ENCODE measurements at regions not wholly inside any gene's neighbourhood (a gene's known extent, or its start where the extent isn't known, plus 50 kb on each side); places are given as distances from the start of the nearest gene placed in this dataset.
"Not testable (repeated sequence)": the region's sequence is repeated elsewhere in the genome, so short reads cannot be mapped to it uniquely, and the experiment has no call there.

DNA sequence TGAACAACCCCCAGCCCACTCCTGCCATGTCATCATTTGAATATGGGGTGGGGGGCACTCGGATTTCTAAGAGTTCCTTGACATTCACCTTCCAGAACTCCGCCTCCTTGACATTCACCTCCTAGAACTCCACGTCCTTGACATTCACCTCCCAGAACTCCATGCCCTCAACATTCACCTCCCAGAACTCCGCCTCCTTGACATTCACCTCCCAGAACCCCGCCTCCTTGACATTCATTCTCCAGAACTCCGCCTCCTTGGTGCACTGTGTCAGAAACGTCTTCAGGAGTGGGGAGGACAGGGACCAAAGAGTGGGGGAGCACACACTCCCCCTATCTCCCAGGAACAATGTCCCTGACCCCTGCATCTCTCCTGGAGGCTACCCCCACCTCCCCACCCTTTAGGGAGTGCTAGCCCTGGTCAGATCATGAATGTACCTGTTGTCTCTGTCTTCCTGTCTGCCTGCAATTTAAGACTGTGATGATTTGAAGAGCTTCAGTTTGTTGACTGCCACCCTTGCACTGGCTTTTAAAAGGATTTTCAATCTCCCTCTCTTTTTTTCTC is 110.1 kb downstream of the NPTX2 start:
- DNase-seq (ENCODE audit: low read depth, low spot score) = peak; percentile 22

GRCh38 chr7:98728555-98728954 is 111.5 kb downstream of the NPTX2 start:
- DNase-seq (ENCODE audit: low read depth, low spot score) = no peak

- DNase-seq (ENCODE audit: low read depth, low spot score) = no peak
Observed at GRCh38 chr7:98729121-98729520, 112.0 kb downstream of the NPTX2 start.

DNA sequence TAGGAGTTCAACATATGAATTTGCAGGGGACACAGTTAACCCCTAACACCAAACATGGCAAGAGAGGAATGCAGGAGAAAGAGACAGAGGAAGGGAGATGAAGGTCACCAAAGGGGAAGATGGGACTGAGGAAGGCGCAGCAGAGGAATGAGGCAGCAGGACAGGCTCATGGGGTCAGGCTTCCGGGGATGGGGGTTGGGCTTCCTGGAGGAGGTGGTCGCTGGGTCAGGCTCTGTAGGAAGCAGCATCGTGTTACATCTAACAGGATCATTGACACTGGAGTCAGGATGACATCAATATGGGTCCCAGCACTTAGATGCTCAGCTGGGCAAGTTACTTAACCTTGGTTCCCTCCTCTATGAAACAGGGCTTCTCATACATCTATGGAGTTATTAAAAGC is 113.2 kb downstream of the NPTX2 start:
- DNase-seq (ENCODE audit: low read depth, low spot score) = peak; percentile 53

DNA sequence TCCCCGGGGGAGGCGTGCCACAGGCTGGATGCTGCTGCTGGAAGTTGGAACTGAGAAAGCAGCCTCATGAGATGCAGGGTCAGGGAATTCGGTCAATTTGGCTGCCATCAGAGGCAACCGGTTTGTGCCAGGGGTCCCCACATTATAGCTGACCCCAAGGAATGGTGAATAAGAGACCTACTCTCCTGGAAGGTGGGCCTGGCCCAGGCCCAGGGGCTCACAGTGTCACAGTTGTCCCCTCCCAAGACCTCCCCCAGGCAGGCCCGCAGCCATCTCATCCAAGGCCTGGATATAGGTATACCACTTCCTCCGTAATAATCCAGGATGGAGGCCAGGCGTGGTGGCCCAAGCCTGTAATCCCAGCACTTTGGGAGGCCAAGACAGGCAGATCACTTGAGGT is 114.6 kb downstream of the NPTX2 start:
- DNase-seq (ENCODE audit: low read depth, low spot score) = no peak

- DNase-seq (ENCODE audit: low read depth, low spot score) = peak; percentile 89
Observed at GRCh38 chr7:98733036-98733435, 116.0 kb downstream of the NPTX2 start.

- no peak for DNase-seq (ENCODE audit: low read depth, low spot score)
Observed at GRCh38 chr7:98735801-98736200, 118.7 kb downstream of the NPTX2 start.

GRCh38 chr7:98736461-98736860 is 119.4 kb downstream of the NPTX2 start:
- not testable (repeated sequence) for DNase-seq (ENCODE audit: low read depth, low spot score)

DNA sequence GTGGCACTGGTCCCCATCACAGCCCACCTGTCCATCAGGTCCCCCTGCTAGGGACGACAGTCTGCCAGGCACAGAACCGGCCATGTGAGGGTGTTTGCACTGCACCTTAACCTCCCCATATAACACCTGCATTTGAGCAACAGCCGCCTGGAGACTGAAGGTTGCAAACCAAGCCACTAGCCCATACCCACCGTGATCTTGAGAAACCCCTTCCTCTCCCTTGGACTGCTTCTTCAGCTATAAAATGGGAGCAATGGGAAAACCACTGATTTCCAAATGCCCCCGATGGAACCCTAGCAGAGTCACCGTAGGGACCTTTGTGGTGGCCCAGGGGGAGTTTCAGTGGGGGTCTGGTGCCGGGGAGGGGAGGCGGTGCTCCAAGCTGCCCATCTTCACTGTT is 120.1 kb downstream of the NPTX2 start:
- DNase-seq (ENCODE audit: low read depth, low spot score) = no peak

DNA sequence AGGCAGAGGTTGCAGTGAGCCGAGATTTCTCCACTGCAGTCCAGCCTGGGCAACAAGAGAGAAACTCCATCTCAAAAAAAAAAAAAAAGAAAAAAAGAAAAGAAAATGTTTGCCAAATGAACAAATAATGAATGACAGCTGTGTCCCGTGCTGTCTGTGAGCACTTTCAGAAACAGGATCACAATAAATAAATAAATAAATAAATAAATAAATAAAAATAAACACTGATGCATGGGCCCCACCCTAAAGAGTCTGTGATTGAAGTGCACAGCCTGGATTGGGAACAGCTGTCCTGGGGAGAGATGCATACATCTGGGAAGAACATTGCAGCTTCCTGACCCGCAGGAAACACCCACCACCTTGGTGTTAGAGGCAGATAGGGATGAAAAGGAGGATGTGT is 123.6 kb downstream of the NPTX2 start:
- DNase-seq (ENCODE audit: low read depth, low spot score) = no peak

- peak; percentile 79 for DNase-seq (ENCODE audit: low read depth, low spot score)
Observed at GRCh38 chr7:98745722-98746318, 124.0 kb downstream of the TMEM130 start.

- DNase-seq (ENCODE audit: low read depth, low spot score) = no peak
Observed at GRCh38 chr7:98748090-98748489, 121.7 kb downstream of the TMEM130 start.

- DNase-seq (ENCODE audit: low read depth, low spot score) = no peak
Observed at GRCh38 chr7:98753176-98753575, 116.6 kb downstream of the TMEM130 start.

- peak; percentile 70 for DNase-seq (ENCODE audit: low read depth, low spot score)
Observed at GRCh38 chr7:98753989-98754479, 115.8 kb downstream of the TMEM130 start.

DNA sequence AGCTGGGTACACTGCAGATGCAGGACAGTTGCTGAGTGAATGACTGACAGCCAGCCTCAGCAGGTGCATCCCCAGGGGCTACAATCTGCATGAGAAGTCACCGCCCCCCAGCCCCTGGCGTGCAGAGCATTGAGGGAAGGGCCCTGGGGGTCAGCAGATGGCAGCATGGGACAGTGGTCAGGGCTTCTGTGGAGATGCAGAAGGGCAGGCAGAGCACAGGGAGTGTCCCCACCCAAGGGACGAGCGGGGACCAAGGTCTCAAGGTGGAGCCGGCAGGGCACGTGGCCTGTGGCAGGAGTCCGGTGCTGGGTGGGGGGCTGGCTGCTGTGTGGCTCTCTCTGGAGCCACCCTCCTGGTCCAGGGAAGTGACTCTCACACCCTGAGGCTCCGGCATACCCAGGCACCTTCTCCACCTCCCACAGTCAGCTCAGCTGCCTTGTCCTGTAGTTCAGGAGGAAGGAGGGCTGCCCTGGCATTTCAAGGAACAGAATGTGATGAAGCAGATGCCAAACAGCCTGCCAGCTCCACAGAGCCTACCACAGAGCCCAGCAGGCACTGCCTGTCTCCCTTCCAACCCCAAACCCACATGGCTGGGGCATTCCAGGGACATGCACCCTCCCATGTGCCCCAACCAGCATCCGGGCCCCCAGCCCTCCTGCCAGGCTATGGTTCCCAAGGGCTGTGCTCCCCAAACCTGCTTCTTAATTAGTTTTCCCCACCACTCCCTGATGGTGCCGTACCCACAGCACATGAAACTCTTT is 114.5 kb downstream of the TMEM130 start:
- peak; percentile 78 for DNase-seq (ENCODE audit: low read depth, low spot score)

DNA sequence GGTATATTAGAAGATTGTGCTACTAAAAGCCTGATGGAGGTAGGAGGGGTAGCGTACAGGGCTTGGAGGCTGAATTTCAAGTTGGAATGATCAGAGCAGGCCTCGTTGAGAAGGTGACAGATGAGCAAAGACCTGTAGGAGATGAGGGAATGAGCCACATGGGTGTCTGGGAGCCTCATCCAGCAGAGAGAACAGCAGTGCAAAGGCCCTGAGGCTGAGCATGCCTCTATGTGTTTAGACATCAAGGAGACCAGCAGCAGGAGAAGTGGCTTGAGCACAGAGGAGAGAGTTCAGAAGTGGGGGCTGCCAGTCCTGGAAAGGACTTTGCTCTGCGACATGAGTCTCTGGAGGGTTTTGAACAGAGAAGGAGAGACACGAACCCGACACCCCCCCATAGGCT is 111.7 kb downstream of the TMEM130 start:
- DNase-seq (ENCODE audit: low read depth, low spot score) = no peak

DNA sequence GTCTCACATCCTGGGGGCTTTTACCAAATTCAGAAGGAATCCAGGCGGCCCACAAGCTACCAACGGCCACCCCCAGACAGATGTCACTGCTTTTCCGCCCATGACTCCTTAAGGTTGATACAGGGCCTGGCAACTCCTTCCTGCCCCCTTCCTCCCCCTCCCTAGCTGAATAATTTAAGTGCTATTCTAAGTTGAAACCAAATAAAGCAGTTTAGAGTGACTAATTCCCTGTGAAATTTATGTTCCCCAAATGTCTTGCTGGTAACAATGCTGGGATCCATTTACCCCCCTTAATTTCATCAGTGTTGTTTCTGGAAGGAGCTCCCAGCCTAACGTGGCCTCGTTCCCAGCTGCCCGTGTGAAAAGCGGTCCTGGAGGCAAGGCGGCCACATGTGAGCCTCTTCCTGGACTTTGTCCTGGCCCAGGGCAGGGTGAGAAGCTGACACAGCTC is 109.6 kb downstream of the TMEM130 start:
- no peak for DNase-seq (ENCODE audit: low read depth, low spot score)

DNA sequence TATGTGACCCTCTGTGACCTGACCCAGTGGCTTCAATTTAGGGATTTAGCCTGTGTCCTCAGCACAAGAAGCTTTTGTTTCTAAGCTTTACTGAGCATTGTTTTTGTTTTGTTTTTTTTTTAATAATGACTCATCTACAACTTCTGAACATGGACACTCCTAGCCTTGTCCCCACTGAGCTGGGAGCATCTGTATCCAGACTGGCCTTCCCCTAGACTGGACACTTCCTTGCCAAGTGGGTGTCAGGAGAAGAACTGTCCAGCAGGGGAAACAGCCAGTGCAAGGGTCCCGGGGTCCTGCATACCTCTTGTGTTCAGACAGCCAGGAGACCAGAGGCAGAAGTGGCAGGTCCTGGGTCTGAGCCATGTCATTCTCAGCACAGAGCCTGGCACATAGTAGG is 108.6 kb downstream of the TMEM130 start:
- no peak for DNase-seq (ENCODE audit: low read depth, low spot score)

DNA sequence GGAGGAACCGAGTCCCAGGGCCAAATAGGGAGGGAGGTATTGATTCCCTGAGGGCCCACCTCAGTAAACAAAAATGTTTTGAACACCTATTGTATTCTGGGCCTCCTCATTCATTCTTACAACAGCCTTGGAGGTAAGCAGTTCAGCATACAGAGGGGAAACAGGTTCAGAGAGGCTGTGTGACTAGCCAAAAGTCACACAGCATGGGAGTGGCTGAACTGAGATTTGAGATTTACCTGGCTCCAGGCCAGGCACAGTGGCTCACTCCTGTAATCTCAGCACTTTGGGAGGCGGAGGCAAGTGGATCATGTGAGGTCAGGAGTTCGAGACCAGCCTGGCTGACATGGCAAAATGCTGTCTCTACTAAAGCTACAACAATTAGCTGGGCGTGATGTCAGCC is 107.2 kb downstream of the TMEM130 start:
- DNase-seq (ENCODE audit: low read depth, low spot score) = no peak

- DNase-seq (ENCODE audit: low read depth, low spot score) = no peak
Observed at GRCh38 chr7:98763441-98763840, 106.4 kb downstream of the TMEM130 start.

GRCh38 chr7:98764946-98765345 is 104.9 kb downstream of the TMEM130 start:
- DNase-seq (ENCODE audit: low read depth, low spot score) = no peak

DNA sequence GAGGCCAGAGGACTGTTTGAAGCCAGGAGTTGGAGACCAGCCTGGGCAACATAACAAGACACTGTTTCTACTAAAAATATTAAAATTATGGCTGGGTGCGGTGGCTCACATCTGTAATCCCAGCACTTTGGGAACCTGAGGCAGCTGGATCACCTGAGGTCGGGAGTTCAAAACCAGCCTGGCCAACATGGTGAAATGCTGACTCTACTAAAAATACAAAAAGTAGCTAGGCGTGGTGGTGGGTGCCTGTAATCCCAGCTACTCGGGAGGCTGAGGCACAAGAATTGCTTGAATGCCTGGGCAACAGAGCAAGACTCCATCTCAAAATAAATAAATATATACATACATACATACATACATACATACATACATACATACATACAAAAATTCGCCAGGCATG is 99.7 kb downstream of the TMEM130 start:
- DNase-seq (ENCODE audit: low read depth, low spot score) = not testable (repeated sequence)

- peak; percentile 92 for DNase-seq (ENCODE audit: low read depth, low spot score)
Observed at GRCh38 chr7:98771519-98771918, 98.3 kb downstream of the TMEM130 start.
